HG03139 (cell line): ENCODE measurements at regions not wholly inside any gene's neighbourhood (a gene's known extent, or its start where the extent isn't known, plus 50 kb on each side); places are given as distances from the start of the nearest gene placed in this dataset.

ENCODE experiments used
- ATAC-seq: cut with Tn5 transposase; IDR thresholded peaks from one replicate; pipeline ENCODE4 v1.9.1; 2021; ENCODE audit not compliant: unreplicated experiment

GRCh38 chr12:24561411-24561871, 387.5 kb downstream of the BCAT1 start:
- no peak for ATAC-seq

GRCh38 chr12:24560831-24561271, 388.1 kb downstream of the BCAT1 start:
- no peak for ATAC-seq

- no peak for ATAC-seq
These were observed 388.6 kb downstream of the BCAT1 start for GRCh38 chr12:24560192-24560775.

DNA sequence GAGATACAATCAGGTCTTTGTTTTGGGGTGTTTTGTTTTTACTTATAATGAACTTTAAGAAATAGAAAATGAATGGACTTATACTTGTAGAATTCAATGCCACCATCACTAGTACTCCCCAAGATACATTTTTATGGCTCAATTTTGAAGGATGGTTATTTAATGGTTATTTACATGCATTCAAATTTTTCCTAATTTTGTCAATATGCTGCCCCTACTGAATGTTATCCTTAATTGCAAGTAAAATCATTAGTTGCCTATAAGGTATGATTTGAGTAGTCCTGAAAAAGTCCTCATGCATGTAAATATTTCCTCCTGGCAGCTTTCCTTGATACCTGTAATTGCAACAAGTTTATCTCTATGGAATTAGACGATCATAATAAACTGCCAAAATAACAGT, 391.2 kb downstream of the BCAT1 start:
- no peak for ATAC-seq

DNA sequence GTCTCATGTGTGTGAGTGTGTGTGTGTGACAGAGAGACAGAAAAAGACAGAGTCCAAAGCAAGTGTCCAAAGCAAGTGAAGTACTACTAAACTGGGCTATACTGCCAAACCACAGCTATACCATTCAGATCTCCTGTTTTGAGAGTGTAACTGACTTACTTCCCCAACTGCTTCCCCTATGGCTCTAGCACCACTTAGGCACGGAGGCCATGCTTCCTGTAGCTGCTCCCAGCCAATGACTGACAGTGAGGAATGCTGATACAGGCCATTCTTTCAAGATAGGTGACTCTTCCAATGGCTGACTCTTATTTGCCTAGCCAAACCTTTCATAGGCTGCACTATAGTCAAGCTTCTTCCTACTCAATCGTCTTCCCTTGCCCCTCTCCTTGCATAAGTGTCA, 393.2 kb downstream of the BCAT1 start:
- ATAC-seq = no peak

DNA sequence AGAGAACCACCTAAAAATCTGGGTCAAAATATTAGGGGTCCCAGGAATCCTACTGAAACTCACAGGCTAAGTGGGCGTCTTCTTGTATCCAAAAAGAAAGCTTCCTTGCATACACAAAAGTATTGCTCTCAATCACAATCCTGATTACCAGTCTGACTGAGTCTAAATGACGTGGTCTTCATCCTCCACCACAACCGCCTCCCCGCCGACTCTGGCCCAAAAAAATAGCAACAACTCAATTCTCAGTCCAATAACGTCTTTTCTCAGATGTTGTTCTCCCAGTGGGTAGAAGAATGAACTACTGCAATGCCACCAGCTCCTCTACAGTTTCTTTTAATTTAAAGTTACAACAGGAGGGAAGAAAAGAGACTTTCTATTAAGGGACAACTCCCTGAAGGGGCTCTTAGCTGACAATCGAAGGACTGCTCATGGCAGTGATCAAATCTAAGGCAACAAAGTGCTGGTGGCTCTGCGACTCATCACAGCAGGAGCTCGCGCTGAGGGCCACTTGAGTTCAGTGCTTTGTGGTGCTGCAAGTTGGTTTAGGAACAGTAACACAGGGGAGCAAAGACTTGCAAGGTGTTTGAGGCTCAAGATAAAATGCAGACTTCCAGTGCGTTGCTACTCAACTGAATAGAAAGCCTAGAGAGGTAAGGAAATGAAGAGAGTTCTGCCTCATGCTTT, 394.1 kb downstream of the BCAT1 start:
- no peak for ATAC-seq

DNA sequence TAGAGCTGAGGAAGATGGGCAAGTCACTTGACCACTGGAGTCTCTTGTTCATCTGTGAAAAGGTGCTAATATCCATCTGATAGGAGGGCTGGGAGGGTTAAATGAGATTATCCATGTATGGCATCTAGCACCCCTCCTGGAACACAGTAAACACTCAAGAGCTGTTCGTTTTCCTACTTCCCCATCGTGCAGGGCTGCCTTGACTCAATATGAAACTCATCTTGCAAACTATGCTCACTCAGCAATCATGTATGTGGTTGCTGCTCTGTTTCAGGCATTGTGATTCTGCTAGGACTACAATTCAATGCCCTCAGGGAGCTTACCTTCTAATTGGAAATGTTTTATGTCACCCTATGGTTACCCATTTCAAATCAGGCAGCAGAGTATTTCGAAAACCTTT, 395.6 kb downstream of the BCAT1 start:
- ATAC-seq = no peak

- no peak for ATAC-seq
These were observed 397.6 kb downstream of the BCAT1 start for GRCh38 chr12:24551163-24551786.

- no peak for ATAC-seq
These were observed 398.3 kb downstream of the BCAT1 start for GRCh38 chr12:24550609-24551008.

GRCh38 chr12:24546661-24547060, 402.2 kb downstream of the BCAT1 start:
- no peak for ATAC-seq

- no peak for ATAC-seq
These were observed 402.8 kb downstream of the BCAT1 start for GRCh38 chr12:24546084-24546483.

DNA sequence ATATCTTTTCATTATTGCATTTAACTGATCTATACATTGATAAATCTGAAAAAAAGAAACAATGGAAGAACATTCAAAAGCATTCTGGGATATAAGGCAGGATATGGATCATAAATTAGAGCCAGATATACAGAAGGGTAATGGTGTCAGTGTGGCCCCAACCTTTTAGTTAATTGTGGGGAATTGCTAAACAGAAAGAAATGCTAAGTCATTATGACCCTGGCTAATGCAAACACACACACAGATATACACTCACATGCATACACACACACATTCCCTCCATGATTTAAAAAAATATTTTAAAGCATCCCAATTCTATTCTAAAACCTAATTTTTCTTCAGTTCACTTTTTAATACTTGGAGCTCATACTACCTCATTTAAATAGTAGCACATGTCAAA, 404.5 kb downstream of the BCAT1 start:
- no peak for ATAC-seq

DNA sequence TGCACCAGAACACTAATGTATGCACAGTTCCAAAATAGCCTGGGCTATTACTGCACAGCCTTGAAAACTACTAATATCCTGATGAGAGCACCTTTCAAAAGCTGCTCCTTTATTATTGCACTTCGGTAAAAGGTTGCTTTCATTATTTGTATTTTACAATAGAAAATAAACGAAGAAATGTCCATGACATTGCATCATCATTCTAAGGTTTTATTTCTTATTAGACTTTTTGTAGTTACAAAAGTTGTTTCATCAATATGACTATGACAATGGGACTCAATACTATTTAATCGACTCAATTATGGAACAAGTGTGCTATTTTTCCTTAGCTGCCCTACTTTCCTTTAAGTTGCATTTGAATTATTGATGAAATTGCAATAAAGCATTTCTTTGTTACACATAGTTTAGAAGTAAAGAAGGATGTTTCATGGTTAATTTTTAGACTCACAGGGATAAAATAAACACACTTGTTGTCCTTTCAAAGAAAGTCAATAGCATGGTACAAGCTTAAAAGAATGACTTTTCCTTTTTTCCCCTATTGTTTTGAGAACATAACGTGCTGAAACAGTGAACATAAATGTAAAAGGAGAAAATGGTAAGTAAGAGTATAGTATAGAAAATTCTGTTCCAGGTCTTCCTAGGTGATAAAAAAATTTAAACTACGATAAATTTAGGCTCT, 407.6 kb downstream of the BCAT1 start:
- no peak for ATAC-seq

- no peak for ATAC-seq
These were observed 409.3 kb downstream of the BCAT1 start for GRCh38 chr12:24539646-24540045.

DNA sequence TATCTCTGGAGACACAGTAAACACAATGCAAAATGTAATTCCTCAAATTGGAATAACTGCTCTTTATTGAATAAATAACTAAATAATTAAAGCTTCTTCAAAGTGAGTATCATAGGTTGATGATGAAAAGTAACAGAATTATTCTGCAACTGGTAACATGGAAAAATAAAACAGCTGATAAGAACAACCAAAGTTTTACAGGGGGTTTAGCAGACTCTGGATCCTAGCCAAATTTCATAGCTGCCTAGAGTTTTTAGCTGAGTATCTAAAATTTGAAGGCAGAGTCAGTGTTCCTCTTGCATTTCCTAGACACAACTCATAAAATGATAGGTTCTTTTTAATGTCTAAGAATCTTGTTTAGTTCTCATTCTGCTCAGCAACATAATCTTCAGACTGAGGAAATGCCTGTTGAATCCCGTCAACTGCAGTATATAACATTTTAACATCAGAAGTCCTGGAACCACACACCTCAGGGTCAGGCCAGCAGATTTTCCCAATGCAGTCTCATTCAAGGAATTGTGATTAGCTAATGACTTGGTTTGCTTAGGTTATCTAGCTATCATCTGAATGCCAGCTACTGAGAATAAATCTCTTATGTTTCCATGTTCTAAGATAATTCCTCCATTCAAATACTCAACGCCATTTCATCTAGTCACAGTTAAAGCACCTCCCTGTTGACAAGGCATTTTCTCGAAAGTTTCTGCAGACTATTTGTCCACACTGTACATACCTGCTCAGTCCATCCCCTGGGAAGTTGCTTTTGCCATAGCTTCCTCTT, 411.6 kb downstream of the BCAT1 start:
- no peak for ATAC-seq

- ATAC-seq = no peak
These were observed 413.4 kb downstream of the BCAT1 start for GRCh38 chr12:24535334-24536069.

GRCh38 chr12:24534622-24535021, 414.3 kb downstream of the BCAT1 start:
- ATAC-seq = no peak

DNA sequence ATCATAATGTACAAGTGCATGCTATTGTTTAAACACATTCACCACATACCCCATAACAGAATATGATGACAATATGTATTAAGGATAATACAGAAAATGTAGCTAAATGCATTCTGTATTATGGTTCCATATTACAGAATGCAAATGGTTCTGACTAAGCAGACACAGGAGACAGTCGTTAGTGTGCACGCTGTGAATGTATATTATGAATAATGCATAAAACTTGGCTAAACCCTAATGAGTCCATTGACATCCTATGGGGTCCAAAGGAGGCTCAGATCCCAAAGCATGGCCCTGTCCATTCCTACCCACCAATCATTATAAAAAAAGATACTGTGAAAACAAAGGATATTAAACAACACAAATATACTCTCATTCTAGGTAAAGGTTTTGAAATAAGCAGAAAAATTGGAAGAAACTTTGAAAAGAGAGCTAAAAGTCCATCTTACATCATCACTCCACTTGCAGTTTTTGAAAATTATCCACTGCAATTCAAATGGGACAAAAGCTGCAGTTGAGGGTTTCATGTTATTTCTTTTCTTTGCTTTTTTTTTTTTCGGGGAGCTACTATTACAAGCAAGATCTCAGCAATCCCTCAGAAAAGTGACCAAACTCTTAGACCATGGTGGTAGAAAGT, 415.1 kb downstream of the BCAT1 start:
- ATAC-seq = no peak

GRCh38 chr12:24530689-24531088, 418.2 kb downstream of the BCAT1 start:
- ATAC-seq = no peak

GRCh38 chr12:24527102-24527501, 421.8 kb downstream of the BCAT1 start:
- no peak for ATAC-seq
